Ascending aorta (tissue), 2 donors: ENCODE measurements at regions not wholly inside any gene's neighbourhood (a gene's known extent, or its start where the extent isn't known, plus 50 kb on each side); places are given as distances from the start of the nearest gene placed in this dataset.

Experiments
- DNase-seq, 2 donors: peaks; one replicate each; pipeline ENCODE4 v3.0.0-alpha.2; 2019; ENCODE audit warnings: low spot score in 2 of 2
- H3K27ac ChIP-seq, 2 donors: fragments of 200-600 bp; sonication (generic); one replicate each; pipeline ENCODE4 v1.5.1; 2016 to 2017; ENCODE audit warnings: mild to moderate bottlenecking in 1 of 2
- H3K27me3 ChIP-seq: fragments of 200-600 bp; sonication (generic); one replicate; pipeline ENCODE4 v1.5.1; 2017
- H3K36me3 ChIP-seq, 2 donors: fragments of 200-600 bp; sonication (generic); one replicate each; pipeline ENCODE4 v1.5.1; 2016
- H3K4me1 ChIP-seq, 2 donors: fragments of 200-600 bp; sonication (generic); one replicate each; pipeline ENCODE4 v1.5.1; 2016 to 2017; ENCODE audit warnings: mild to moderate bottlenecking in 1 of 2
- H3K4me3 ChIP-seq, 2 donors: fragments of 200-600 bp; sonication (generic); one replicate each; pipeline ENCODE4 v1.5.1; 2016 to 2017; ENCODE audit warnings: mild to moderate bottlenecking in 1 of 2
- H3K9me3 ChIP-seq, 2 donors: fragments of 200-600 bp; sonication (generic); one replicate each; pipeline ENCODE4 v1.5.1; 2016
- CTCF ChIP-seq, 3 experiments: fragments of 200-600 bp in 2 of 3; fragments of 450-650 bp in 1 of 3; sonication (generic) in 2 of 3; IDR thresholded peaks; one replicate each; pipeline ENCODE4 v1.5.1; 2016 to 2019; ENCODE audit warnings: antibody characterized with exemption in 3 of 3, mild to moderate bottlenecking in 1 of 3, moderate library complexity in 1 of 3
- intact Hi-C: fragments of 100-400 bp; cut with DNase I; formaldehyde crosslinking; loops from one replicate; pipeline ENCODE4 v1.15.1; 2023

- TF ChIP-seq CTCF (IDR thresholded peaks at IDR 0.05): no peak
Measured at GRCh38 chr10:78715435-78715834, 353.3 kb upstream of the ZMIZ1 start.

GRCh38 chr10:78716043-78716660, 352.6 kb upstream of the ZMIZ1 start:
- TF ChIP-seq CTCF (IDR thresholded peaks at IDR 0.05): no peak
- Histone ChIP-seq H3K27ac (no peak overlapping the region), H3K4me3 (no peak overlapping the region), H3K36me3 (no peaks in the 10 kb centered on the region), H3K9me3 (no peaks in the 10 kb centered on the region), H3K27me3 (no peaks in the 10 kb centered on the region), H3K4me1 (peaks cover 0 to 9% of the 10 kb centered on the region in 2 donors)
- intact Hi-C loops: no loop called here
- no peak for DNase-seq

More at GRCh38 chr10:78715435-78715834, 353.3 kb upstream of the ZMIZ1 start:
- Histone ChIP-seq H3K27ac (no peak overlapping the region), H3K4me1 (peaks cover 0 to 9% of the 10 kb centered on the region in 2 donors), H3K36me3 (no peaks in the 10 kb centered on the region), H3K9me3 (no peaks in the 10 kb centered on the region), H3K4me3 (no peak overlapping the region), H3K27me3 (no peaks in the 10 kb centered on the region)
- intact Hi-C loops: no loop called here
- DNase-seq: no peak

- peaks cover 0 to 9% of the 10 kb centered on the region in 2 donors for H3K4me1 ChIP-seq
- peak overlapping the region in 1 of 2 donors; percentile 4 for H3K27ac ChIP-seq
- intact Hi-C loops: no loop called here
- no peaks in the 10 kb centered on the region for H3K9me3 ChIP-seq
- no peak overlapping the region for H3K4me3 ChIP-seq
- no peak for TF ChIP-seq CTCF (IDR thresholded peaks at IDR 0.05)
- H3K27me3 ChIP-seq: no peaks in the 10 kb centered on the region
- no peaks in the 10 kb centered on the region for H3K36me3 ChIP-seq
- peak in 1 of 2 donors; percentile 78 for DNase-seq
Measured at GRCh38 chr10:78717200-78717599, 351.6 kb upstream of the ZMIZ1 start.

- no peak for DNase-seq
- Histone ChIP-seq H3K27me3 (no peaks in the 10 kb centered on the region), H3K9me3 (no peaks in the 10 kb centered on the region), H3K4me1 (peaks cover 0 to 9% of the 10 kb centered on the region in 2 donors), H3K4me3 (no peak overlapping the region), H3K36me3 (no peaks in the 10 kb centered on the region), H3K27ac (peak overlapping the region in 1 of 2 donors; percentile 4)
- intact Hi-C loops: no loop called here
- TF ChIP-seq CTCF (IDR thresholded peaks at IDR 0.05): no peak
Measured at GRCh38 chr10:78718032-78718572, 350.7 kb upstream of the ZMIZ1 start.

- intact Hi-C loops: no loop called here
- Histone ChIP-seq H3K4me1 (peaks cover 0 to 9% of the 10 kb centered on the region in 2 donors), H3K36me3 (no peaks in the 10 kb centered on the region), H3K27me3 (no peaks in the 10 kb centered on the region), H3K4me3 (no peak overlapping the region), H3K27ac (no peak overlapping the region), H3K9me3 (no peaks in the 10 kb centered on the region)
- DNase-seq: no peak
- TF ChIP-seq CTCF (IDR thresholded peaks at IDR 0.05): no peak
Measured at GRCh38 chr10:78719276-78719675, 349.5 kb upstream of the ZMIZ1 start.
